ENCODE measurements at regions not wholly inside any gene's neighbourhood (a gene's known extent, or its start where the extent isn't known, plus 50 kb on each side); places are given as distances from the start of the nearest gene placed in this dataset.

GRCh38 chr4:183825346-183825745, 79.8 kb upstream of the STOX2 start:
- no peak for TF ChIP-seq CTCF (IDR thresholded peaks at IDR 0.05; ENCODE audit: insufficient read depth, low read depth, low read length)

GRCh38 chr4:183826461-183826860, 78.6 kb upstream of the STOX2 start:
- no peak for TF ChIP-seq CTCF (IDR thresholded peaks at IDR 0.05; ENCODE audit: insufficient read depth, low read depth, low read length)
- no peak for DNase-seq (ENCODE audit: low read depth)
- no peak overlapping the region for H3K4me3 ChIP-seq (ENCODE audit: low read depth, low read length)

More at GRCh38 chr4:183825346-183825745, 79.8 kb upstream of the STOX2 start:
- H3K4me3 ChIP-seq (ENCODE audit: low read depth, low read length) = no peak overlapping the region
- no peak for DNase-seq (ENCODE audit: low read depth)

- no peak overlapping the region for H3K4me3 ChIP-seq (ENCODE audit: low read depth, low read length)
- no peak for DNase-seq (ENCODE audit: low read depth)
- no peak for TF ChIP-seq CTCF (IDR thresholded peaks at IDR 0.05; ENCODE audit: insufficient read depth, low read depth, low read length)
Measured at GRCh38 chr4:183828125-183828524, 77.0 kb upstream of the STOX2 start.

GRCh38 chr4:183828839-183829238, 76.3 kb upstream of the STOX2 start:
- no peak overlapping the region for H3K4me3 ChIP-seq (ENCODE audit: low read depth, low read length)
- TF ChIP-seq CTCF (IDR thresholded peaks at IDR 0.05; ENCODE audit: insufficient read depth, low read depth, low read length) = no peak
- no peak for DNase-seq (ENCODE audit: low read depth)

- TF ChIP-seq CTCF (IDR thresholded peaks at IDR 0.05; ENCODE audit: insufficient read depth, low read depth, low read length) = no peak
- H3K4me3 ChIP-seq (ENCODE audit: low read depth, low read length) = no peak overlapping the region
- no peak for DNase-seq (ENCODE audit: low read depth)
Measured at GRCh38 chr4:183830438-183830985, 74.6 kb upstream of the STOX2 start.

GRCh38 chr4:183831026-183831446, 74.1 kb upstream of the STOX2 start:
- TF ChIP-seq CTCF (IDR thresholded peaks at IDR 0.05; ENCODE audit: insufficient read depth, low read depth, low read length) = no peak
- DNase-seq (ENCODE audit: low read depth) = no peak

GRCh38 chr4:183831683-183832082, 73.4 kb upstream of the STOX2 start:
- DNase-seq (ENCODE audit: low read depth) = no peak
- no peak for TF ChIP-seq CTCF (IDR thresholded peaks at IDR 0.05; ENCODE audit: insufficient read depth, low read depth, low read length)

More at GRCh38 chr4:183831026-183831446, 74.1 kb upstream of the STOX2 start:
- no peak overlapping the region for H3K4me3 ChIP-seq (ENCODE audit: low read depth, low read length)

More at GRCh38 chr4:183831683-183832082, 73.4 kb upstream of the STOX2 start:
- no peak overlapping the region for H3K4me3 ChIP-seq (ENCODE audit: low read depth, low read length)

All from fibroblast of villous mesenchyme (primary cell).